ENCODE measurements at regions not wholly inside any gene's neighbourhood (a gene's known extent, or its start where the extent isn't known, plus 50 kb on each side); places are given as distances from the start of the nearest gene placed in this dataset.

DNA sequence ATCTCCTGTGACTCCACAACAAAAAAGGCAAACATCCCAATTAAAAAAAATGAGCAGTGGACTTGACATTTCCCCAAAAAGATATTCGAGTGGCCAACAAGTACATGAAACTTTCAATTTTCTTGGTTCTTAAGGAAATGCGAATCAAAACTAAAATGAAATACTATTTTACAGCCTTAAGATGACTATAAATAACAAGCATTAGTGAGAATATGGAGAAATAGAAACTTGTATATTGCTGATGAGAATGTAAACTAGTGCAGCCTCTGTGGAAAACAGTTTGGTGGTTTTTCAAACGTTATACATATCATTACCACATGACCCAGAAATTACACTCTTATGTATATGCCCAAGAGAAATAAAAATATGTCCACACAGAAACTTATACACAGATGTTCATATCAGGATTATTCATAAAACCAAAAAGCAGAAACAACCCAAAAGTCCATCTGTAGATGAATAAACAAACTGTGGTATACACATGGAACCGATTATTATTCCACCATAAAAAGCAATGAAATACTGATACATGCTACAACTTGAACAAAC is 153.2 kb upstream of the GPR149 start:
- no peak for DNase-seq (ENCODE audit: low read depth, low spot score)

DNA sequence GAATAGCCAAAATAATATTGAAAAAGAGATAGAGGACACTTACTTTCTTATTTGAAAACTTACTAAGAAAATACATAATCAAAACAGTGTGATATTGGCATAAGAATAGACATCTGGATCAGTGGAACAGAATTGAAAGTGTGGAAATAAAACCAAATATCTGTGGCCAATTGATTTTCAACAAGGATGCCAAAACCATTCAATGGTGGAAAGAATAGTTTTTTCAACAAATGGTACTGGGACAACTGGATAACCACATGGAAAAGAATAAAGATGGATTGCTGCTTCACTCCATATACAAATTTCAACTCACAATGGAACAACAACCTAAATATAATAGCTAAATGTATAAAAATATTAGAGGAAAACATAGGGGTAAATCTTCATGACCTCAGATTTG is 152.5 kb upstream of the GPR149 start:
- no peak for DNase-seq (ENCODE audit: low read depth, low spot score)

DNA sequence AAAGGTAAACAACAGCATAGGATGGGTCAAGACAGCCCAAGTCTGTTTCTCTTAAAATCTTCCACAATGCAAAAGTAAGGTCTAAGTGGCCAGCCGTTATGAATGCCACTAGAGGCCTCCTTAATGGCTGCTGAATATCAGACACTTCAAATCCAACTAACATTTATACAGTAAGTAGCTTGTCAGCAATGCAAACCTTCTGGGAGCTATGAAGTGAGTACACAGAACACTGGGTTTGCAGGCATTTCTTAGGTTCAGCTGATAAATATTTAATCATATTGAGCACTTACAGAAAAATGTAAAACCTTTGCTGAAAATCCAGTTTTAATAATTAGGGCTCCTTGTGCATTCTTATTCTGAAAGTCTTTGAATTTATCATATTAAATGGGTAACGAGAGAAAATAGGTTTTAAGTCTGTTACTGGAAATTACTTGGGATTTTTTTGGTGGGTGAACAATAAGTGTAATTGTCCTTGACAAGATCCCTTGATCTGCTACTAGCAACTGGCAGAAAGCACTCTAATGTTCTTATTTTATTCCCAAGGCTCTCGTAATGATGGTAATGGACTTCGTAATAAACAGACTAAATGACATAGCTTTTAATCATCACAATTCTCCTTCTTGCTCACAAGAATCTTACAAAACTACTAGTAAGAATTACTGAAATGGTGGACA is 141.7 kb upstream of the GPR149 start:
- DNase-seq (ENCODE audit: low read depth, low spot score), result no peak

DNA sequence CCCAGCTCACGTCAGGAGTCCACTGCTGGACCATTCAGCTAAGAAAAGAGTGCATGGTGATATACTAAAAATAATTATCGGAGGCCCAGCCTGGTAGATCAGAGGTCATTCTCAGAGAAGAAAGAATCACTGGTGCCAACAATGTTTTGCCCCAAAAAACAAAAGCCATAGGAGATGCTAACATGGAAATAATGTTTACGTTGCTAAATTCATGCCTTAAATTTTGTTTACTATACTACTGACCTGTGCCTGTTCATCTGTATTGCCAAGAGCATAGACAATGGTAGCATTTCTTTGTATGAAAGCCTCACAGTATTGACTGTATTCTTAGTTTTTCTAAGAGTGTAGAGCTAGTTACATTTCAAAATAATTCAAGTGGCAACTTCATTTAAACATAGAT is 138.1 kb upstream of the GPR149 start:
- no peak for DNase-seq (ENCODE audit: low read depth, low spot score)

DNA sequence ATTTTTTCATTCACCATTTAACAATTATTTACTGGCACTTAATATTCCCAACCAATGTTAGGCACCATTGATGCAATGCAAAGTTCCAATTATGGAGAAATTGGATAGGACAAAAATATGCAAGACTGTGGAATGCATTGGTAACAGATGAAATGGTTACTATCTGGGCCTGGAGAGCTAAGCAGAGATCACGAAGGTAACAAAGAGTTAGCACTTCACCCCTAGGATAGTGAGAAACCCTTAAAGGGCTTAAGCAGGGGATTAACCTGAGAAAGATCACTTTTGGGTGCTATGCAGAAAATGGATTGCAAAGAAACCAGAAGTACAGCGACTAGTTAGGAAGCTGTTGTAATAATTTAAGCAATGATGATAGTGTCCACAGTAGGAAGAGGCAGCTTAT is 129.6 kb upstream of the GPR149 start:
- no peak for DNase-seq (ENCODE audit: low read depth, low spot score)

DNA sequence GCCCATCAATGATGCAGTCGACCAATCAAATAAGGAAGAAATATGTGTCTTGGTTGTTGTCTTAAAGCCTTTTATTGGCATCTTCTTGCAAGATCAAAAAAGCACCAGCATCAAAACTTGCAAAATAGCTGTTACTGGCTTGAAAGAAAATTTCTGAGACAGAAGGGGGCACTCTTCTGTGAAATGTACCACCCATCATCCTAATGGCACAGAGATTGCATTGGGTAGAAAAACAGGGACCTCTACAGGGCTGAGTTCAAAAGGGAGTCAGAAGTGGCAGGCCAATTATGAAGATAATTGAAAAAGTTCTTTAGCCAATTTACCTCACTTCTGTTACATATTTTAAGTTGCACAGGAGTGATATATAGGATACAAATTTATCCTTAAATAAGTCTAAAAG is 122.3 kb upstream of the GPR149 start:
- DNase-seq (ENCODE audit: low read depth, low spot score), result no peak

DNA sequence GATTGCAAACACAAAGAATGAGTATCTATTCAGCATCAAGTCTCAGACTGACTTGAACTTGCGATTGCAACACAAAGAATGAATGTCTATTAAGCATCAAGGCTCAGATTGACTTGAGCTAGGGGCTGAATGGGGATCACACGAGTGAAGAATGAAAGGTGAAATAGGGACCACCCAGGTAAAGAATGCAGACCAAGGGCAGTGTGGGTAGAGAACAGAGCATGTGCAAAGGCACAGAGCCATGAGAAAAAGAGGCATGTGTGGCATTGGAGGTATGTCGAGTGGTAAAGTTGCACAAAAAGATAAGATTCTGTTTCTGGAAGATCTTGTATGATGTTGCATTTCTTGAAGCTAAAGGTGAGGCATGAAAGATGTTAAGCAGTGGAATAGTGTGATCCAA is 119.4 kb upstream of the GPR149 start:
- DNase-seq (ENCODE audit: low read depth, low spot score), result no peak

DNA sequence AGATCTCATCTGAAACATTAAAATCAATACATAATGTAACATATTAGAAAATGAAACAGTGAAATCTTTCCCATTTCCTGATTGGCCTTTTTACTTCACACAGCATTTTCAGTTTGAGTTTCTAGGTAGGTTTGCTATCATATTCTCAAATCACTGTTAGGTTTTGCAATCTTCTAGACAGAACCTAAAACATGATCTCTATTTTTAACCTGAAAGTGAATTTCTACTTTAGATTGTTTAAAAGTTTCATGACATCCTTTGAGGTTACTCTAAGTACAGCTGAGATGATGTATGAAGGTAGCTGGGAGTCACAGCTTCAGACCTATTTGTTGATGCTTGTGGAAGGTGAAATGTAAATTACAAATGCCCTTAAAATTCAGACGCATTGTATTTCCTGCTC is 118.4 kb upstream of the GPR149 start:
- DNase-seq (ENCODE audit: low read depth, low spot score), result no peak

DNA sequence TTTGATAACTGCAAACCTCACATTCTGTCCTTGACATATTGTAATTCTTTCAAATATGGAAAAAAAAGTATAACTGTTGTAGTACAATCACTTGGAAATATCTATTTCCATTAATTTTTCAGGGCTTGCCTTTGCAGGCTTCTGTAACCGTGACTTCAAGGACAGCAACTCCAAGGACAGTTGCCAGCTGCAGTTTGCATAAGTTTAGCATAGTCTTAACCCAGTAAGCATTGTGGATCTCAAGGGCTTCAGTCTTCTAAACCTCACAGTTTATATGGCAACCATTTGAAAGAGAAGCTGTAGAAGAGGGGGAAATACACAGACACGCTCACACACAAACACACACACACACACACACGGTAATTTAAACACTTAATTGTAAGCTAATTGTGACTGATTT is 112.8 kb upstream of the GPR149 start:
- no peak for DNase-seq (ENCODE audit: low read depth, low spot score)

DNA sequence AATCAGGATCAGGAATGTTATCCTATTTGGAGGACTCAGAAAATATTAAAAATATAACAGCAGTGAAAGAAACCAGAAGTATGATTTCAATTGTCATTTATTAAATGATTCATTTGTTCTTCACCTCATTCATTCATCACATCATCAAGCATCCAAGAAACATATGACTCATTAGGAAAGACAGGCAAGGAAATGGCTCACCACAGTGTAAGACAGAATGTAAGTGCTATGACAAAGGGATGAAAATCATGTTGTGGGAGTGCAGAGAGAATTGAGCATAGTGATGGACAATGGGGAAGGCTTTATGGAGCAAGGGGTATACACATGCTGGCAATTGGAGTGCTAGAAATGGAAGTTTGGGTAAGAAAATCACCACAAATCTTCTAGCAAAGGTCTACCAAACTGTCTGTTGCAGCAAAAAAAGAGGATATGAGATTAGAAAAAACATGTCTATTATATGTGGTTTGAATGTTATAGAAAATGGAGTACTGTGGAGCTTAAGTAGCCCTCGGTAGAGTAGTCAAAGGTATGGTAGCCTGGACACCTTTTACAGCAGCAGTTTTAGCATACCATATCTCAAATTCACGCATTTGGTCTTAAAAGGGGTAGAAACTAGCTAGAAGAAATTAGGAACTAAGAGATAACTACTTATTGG is 111.1 kb upstream of the GPR149 start:
- DNase-seq (ENCODE audit: low read depth, low spot score), result no peak

DNA sequence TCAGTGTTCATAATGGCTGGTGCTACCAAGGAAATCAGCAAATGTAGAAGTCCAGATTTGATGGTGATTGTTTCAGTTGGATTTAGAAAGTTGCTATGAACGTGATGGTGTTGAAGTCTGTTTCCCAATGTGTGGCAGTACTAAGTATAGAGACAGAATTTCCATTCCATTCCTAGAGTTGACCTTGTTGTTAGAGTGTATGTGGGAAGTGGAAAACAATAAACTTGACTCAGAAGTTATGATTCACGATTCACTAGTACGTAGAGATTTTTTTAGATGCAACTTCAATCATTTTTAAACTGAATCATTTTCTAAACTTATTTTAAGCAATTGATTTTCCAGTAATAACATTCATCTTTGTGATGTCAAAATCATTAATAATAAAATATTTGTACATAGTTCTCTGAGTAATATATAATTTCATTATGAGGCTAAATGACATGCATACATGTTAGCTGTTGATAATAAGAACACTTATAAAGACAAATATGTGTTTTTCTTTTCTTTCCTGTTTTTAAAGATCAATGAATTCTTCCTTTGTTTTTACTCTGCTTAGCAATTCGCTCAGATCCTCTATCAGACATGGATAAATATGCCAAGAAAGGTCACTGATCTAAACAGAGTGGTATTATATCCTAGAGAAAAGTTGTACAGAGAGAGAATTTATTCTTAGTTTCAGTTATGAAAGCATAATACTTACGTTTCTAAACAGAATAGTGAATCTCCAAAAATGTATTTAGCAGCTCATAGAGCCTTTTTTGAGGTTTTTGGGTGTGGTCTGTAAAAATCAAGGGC is 108.8 kb upstream of the GPR149 start:
- no peak for DNase-seq (ENCODE audit: low read depth, low spot score)

DNA sequence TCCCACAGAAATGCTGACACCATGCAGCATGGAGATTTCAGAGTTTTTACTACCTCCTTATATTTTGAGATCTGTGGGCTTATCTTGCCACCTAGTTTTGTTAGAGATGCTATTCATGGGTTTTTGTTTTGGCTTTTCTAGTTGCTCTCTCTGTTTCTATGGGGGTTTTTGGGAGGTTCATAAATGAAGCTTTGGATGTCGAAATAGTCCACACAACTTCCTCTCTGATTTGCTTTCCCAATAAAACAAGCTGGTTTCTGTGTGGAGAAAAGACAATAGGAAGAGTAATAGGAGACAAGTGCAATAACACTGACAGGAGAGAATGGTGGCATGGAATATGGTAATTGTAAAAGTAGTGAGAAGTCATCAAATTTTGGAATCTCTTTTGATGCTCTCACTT is 106.8 kb upstream of the GPR149 start:
- no peak for DNase-seq (ENCODE audit: low read depth, low spot score)

DNA sequence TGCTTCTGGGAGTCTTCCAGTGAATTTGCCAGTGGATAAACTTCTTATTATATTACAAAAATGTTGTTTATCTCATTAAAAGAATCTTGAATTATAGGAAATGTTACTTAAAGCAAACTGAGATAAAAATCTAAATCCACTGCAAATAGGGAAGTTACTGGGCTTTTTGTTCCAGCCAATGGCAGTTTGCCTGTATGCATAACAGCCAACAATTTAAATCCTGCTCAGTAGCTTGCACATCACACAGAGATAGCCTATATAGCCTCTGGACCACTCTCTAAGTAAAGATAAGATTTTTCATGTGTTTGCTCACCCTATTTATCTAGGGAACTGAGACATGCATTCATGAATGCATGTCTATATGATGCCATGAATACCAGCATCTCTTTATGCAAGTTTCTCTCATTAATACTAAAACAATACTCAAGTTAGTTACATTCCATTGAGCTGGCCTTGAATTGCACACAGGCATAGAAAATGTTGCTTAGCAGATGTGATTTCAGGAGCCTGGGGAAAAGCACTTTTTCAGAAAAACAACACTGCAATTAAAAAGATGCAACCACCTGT is 92.1 kb upstream of the GPR149 start:
- no peak for DNase-seq (ENCODE audit: low read depth, low spot score)

DNA sequence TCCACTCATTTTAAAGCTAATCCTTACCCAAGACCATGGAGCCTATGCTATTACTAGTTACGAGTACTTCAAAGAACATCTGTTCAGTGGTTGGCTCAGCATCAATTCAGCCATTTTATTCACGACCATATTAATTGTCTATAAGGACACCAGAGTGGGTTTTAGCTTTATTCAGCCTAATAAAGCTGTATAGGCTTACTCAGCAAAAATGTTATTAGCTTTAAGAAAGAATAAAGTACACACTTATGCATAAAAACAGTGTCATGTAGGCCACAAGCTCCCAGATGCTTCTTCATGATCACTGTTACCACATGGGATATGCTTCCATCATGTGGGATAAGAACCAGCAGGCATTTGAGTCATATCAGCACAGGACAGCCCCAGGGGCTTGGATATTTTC is 87.4 kb upstream of the GPR149 start:
- DNase-seq (ENCODE audit: low read depth, low spot score), result no peak

DNA sequence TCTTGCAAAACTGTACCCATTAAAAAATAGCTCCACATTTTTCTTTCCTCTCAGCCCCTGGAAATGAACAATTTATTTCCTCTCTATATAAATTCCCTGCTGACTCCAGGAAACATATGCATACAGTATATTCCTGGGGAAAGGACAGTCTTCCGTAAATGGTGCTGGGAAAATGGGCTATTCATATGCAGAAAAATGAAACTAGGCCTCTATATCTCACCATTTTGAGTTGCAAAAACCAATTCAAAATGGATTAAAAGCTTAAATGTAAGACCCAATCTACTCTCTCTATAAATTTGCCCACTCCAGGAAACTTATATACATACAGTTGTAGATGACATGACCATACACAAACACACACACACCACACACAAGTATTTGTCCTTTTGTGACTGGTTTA is 85.9 kb upstream of the GPR149 start:
- DNase-seq (ENCODE audit: low read depth, low spot score), result no peak

DNA sequence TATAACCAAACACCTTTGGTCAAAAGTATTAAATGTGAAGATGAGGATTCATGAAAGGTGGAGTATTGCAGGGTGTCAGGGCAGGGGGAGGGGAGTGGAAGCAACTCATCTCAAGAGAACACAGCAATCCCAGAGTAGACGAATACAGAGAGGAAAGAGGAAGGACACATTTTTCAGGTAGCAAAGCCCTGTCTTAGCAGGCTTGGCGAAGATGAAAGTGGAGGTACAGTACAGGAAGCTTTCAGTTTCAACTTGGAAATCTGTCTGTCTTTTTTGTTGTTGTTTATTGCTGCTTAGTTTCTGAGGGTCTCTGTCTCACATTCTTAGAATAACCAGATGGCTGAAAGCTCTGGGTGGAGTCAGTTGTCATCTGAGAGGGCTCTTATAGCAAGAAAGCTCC is 80.8 kb upstream of the GPR149 start:
- no peak for DNase-seq (ENCODE audit: low read depth, low spot score)

DNA sequence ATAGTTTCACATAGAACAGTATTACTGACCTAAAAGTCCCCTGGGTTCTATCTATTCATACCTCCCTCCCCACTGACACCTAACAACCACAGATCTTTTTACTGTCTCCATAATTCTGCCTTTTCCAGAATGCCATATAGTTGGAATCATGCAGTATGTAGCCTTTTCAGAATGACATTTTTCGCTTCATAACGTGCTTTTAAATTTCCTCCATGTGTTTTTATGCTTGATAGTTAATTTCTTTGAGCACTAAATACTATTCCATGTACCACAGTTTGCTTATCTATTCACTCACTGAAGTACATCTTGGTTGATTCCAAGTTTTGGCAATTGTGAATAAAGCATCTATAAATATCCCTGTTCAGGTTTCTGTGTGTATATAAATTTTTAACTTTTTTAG is 77.7 kb upstream of the GPR149 start:
- no peak for DNase-seq (ENCODE audit: low read depth, low spot score)

DNA sequence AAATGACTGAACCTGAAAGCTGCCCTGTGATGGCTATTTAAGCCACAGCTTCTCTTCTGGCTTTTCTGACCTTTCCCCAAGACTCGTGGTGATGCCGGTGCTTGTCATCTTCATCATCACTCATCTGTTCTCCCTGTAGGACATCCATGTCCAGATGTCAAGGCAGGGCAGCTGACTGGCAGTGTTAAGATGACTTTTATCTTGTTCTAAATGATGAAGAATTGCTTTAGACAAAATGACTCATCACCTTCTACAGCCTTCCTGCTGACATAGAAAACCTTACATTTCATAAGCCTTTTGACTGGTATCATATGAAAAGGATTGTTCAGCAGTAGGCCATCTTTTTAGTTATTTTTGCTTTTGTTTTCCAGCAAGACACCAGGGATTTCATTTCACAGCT is 67.0 kb upstream of the GPR149 start:
- DNase-seq (ENCODE audit: low read depth, low spot score), result no peak

DNA sequence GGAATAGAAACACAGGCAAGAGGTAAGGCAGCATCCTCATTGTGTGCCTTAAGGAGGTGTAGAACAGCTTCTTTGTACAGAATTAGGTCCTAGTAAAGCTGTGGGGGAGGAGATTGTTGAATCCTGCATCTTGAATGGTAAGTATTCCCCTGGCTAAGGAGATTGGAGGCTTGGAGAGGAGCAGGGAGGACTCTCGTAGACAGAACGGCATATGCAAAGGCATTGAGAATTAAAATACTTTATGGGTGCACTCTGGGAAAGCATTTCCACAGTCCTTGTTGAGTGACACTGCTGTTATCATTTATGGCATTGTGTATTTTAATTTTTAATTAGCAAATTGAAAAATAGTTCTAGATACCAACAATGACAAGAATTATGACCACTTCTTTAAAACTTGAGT is 66.5 kb upstream of the GPR149 start:
- no peak for DNase-seq (ENCODE audit: low read depth, low spot score)

DNA sequence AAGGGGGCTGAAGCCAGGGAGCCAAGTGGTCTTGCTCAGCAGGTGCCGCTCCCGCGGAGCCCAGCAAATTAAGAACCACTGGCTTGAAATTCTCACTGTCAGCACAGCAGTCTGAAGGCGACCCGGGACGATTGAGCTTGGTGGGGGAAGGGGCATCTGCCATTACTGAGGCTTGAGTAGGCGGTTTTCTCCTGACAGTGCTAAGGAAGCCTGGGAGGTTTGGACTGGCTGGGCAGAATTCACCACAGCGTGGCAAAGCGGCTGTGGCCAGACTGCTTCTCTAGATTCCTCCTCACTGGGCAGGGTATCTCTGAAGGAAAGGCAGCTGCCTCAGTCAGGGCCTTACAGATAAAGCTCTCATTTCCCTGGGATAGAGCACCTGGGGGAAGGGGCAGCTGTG is 57.0 kb upstream of the GPR149 start:
- no peak for DNase-seq (ENCODE audit: low read depth, low spot score)

DNA sequence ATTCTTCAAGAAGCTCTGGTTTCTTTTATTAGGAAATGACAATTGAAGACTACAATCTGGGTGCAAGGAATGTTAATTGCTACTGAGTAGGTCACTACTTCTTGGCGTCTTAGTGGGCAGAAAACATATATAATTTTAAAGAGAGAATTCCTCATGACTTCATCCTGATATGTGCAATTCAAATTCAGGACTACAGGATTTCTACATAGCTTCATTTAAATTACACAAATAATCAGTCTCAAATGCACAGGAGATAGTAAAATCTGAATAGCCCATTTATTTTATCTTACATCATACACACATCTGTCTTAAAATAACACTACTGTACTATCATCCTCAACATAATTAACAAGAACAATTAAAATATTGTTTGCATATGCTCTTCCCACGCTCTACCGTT is 52.5 kb upstream of the GPR149 start:
- no peak for DNase-seq (ENCODE audit: low read depth, low spot score)

DNA sequence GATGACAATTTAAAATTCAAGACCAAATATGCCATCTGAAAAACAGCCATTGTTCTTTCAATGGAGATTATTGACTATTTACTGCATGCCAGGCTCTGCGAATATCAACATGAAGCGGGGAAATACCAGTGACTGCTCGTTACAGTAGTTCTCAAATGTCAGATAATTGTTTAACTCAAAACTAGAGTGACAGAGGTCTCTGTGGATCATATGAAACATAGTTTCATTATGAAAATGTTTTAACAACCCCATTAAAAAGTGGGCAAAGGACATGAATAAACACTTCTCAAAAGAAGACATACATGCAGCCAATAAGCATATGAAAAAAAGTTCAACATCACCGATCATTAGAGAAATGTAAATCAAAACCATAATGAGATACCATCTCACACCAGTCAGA is 50.0 kb upstream of the GPR149 start:
- no peak for DNase-seq (ENCODE audit: low read depth, low spot score)
